GM18870 (cell line): ENCODE measurements at regions not wholly inside any gene's neighbourhood (a gene's known extent, or its start where the extent isn't known, plus 50 kb on each side); places are given as distances from the start of the nearest gene placed in this dataset.
A peak's percentile ranks its signal among the peaks of the same experiment; 100 is the strongest.
"Not testable (repeated sequence)": the region's sequence is repeated elsewhere in the genome, so short reads cannot be mapped to it uniquely, and the experiment has no call there.

Source experiments
- ATAC-seq: cut with Tn5 transposase; IDR thresholded peaks from one replicate; pipeline ENCODE4 v1.9.1; 2021; ENCODE audit warnings: moderate library complexity; ENCODE audit not compliant: unreplicated experiment

GRCh38 chr2:138267161-138267901 lies 234.2 kb upstream of the SPOPL start:
- ATAC-seq: peak; percentile 89

GRCh38 chr2:138267902-138268254 lies 233.7 kb upstream of the SPOPL start:
- peak; percentile 40 for ATAC-seq

GRCh38 chr2:138269765-138270164 lies 231.8 kb upstream of the SPOPL start:
- ATAC-seq: no peak

- no peak for ATAC-seq
Measured at GRCh38 chr2:138271467-138271866, 230.1 kb upstream of the SPOPL start.

- ATAC-seq: no peak
Measured at GRCh38 chr2:138272524-138273195, 228.9 kb upstream of the SPOPL start.

- ATAC-seq: not testable (repeated sequence)
Measured at GRCh38 chr2:138273280-138273679, 228.3 kb upstream of the SPOPL start.

GRCh38 chr2:138274421-138275291 lies 226.9 kb upstream of the SPOPL start:
- ATAC-seq: no peak

- no peak for ATAC-seq
Measured at GRCh38 chr2:138275292-138275690, 226.3 kb upstream of the SPOPL start.

- no peak for ATAC-seq
Measured at GRCh38 chr2:138275881-138276280, 225.7 kb upstream of the SPOPL start.

- no peak for ATAC-seq
Measured at GRCh38 chr2:138276339-138276738, 225.2 kb upstream of the SPOPL start.

GRCh38 chr2:138277062-138277461 lies 224.5 kb upstream of the SPOPL start:
- no peak for ATAC-seq

- no peak for ATAC-seq
Measured at GRCh38 chr2:138279871-138280270, 221.7 kb upstream of the SPOPL start.

- no peak for ATAC-seq
Measured at GRCh38 chr2:138280999-138281695, 220.4 kb upstream of the SPOPL start.

GRCh38 chr2:138282014-138282672 lies 219.4 kb upstream of the SPOPL start:
- ATAC-seq: no peak

GRCh38 chr2:138291805-138292204 lies 209.8 kb upstream of the SPOPL start:
- ATAC-seq: no peak

- no peak for ATAC-seq
Measured at GRCh38 chr2:138293045-138293444, 208.5 kb upstream of the SPOPL start.

GRCh38 chr2:138293549-138293948 lies 208.0 kb upstream of the SPOPL start:
- no peak for ATAC-seq

GRCh38 chr2:138294451-138294850 lies 207.1 kb upstream of the SPOPL start:
- ATAC-seq: no peak

- no peak for ATAC-seq
Measured at GRCh38 chr2:138296365-138296764, 205.2 kb upstream of the SPOPL start.

GRCh38 chr2:138298120-138298814 lies 203.3 kb upstream of the SPOPL start:
- ATAC-seq: peak; percentile 76
